Astrocyte (in vitro differentiated cells and primary cell): ENCODE measurements at regions not wholly inside any gene's neighbourhood (a gene's known extent, or its start where the extent isn't known, plus 50 kb on each side); places are given as distances from the start of the nearest gene placed in this dataset.

Experiments
- CTCF ChIP-seq: IDR thresholded peaks from 2 replicates; pipeline ENCODE4 v1.5.1; 2011; ENCODE audit warnings: low read depth, mild to moderate bottlenecking, inconsistent platforms, low read length, moderate library complexity; ENCODE audit not compliant: insufficient read depth
- EZH2 ChIP-seq: IDR thresholded peaks from 2 replicates; pipeline ENCODE4 v1.6.1; 2012; ENCODE audit warnings: mild to moderate bottlenecking, low read length, inconsistent platforms; ENCODE audit not compliant: insufficient read depth

GRCh38 chrX:13894888-13895565, 78.1 kb upstream of the GPM6B start:
- TF ChIP-seq CTCF: no peak
- no peak for TF ChIP-seq EZH2
